Upper lobe of left lung (tissue), 6 donors: ENCODE measurements at regions not wholly inside any gene's neighbourhood (a gene's known extent, or its start where the extent isn't known, plus 50 kb on each side); places are given as distances from the start of the nearest gene placed in this dataset.

Experiments
- ATAC-seq, 2 donors: fragments of 200-7000 bp; cut with Tn5 transposase; one replicate each; pipeline ENCODE4 v1.9.1; 2022; ENCODE audit warnings: mild to moderate bottlenecking in 2 of 2, moderate library complexity in 2 of 2; ENCODE audit not compliant: low FRiP score in 2 of 2
- DNase-seq, 2 donors: peaks; one replicate each; pipeline ENCODE4 v3.0.0-alpha.2; 2019 to 2020
- H3K27ac ChIP-seq, 4 donors: fragments of 200-600 bp; sonication (generic); one replicate each; pipeline ENCODE4 v1.5.1; 2016 to 2019
- H3K27me3 ChIP-seq, 4 donors: fragments of 200-600 bp; sonication (generic); one replicate each; pipeline ENCODE4 v1.5.1; 2017 to 2019
- H3K36me3 ChIP-seq, 4 donors: fragments of 200-600 bp; sonication (generic); one replicate each; pipeline ENCODE4 v1.5.1; 2016 to 2019
- H3K4me1 ChIP-seq, 4 donors: fragments of 200-600 bp; sonication (generic); one replicate each; pipeline ENCODE4 v1.5.1; 2018 to 2019
- H3K4me3 ChIP-seq, 4 donors: fragments of 200-600 bp; sonication (generic); one replicate each; pipeline ENCODE4 v1.5.1; 2017 to 2019; ENCODE audit warnings: mild to moderate bottlenecking in 2 of 4, moderate library complexity in 1 of 4
- H3K9me3 ChIP-seq, 4 donors: fragments of 200-600 bp; sonication (generic); one replicate each; pipeline ENCODE4 v1.5.1; 2018 to 2019
- CTCF ChIP-seq, 6 experiments: fragments of 450-650 bp in 4 of 6; fragments of 200-600 bp in 2 of 6; sonication (generic) in 2 of 6; IDR thresholded peaks; one replicate each; pipeline ENCODE4 v1.5.1; 2016 to 2019; ENCODE audit warnings: antibody characterized with exemption in 6 of 6
- EP300 ChIP-seq, 4 donors: sonication (generic); formaldehyde crosslinking; IDR thresholded peaks; one replicate each; pipeline ENCODE4 v1.5.1; 2017; ENCODE audit warnings: antibody characterized with exemption in 4 of 4, control low read depth in 2 of 4
- POLR2A ChIP-seq, 4 donors: fragments of 450-650 bp; IDR thresholded peaks; one replicate each; pipeline ENCODE4 v1.5.1; 2016 to 2017; ENCODE audit warnings: antibody characterized with exemption in 4 of 4, mild to moderate bottlenecking in 2 of 4
- POLR2AphosphoS5 ChIP-seq, 2 donors: sonication (generic); formaldehyde crosslinking; IDR thresholded peaks; one replicate each; pipeline ENCODE4 v1.5.1; 2017; ENCODE audit warnings: antibody characterized with exemption in 2 of 2
- WGBS, 2 donors: methylation state at CpG; one replicate each; pipeline ENCODE4 v1.1.5; 2017 to 2018; 5-methylcytosine and 5-hydroxymethylcytosine counted together
- donor health status: DM: no; HTN: no; CAD: no; lungs with moderate emphysema.
- donor health status: DM: no; HTN: yes; CAD: no; lungs with severe emphysema.

GRCh38 chr2:63765117-63765516 is 76.6 kb upstream of the UGP2 start:
- TF ChIP-seq POLR2A (IDR thresholded peaks at IDR 0.05) = no peak
- WGBS, 2 donors = 78 to 87% methylated on average over 2 of the region's 2 CpGs
- ATAC-seq (no peak), DNase-seq (no peak)
- Histone ChIP-seq H3K9me3 (peaks cover 4 to 6% (median 5%) of the 10 kb centered on the region in 4 donors), H3K27me3 (no peaks in the 10 kb centered on the region), H3K27ac (no peak overlapping the region), H3K36me3 (no peaks in the 10 kb centered on the region), H3K4me1 (no peaks in the 10 kb centered on the region), H3K4me3 (no peak overlapping the region)

GRCh38 chr2:63767307-63767706 is 74.4 kb upstream of the UGP2 start:
- H3K27ac ChIP-seq = no peak overlapping the region
- no peaks in the 10 kb centered on the region for H3K36me3 ChIP-seq
- H3K27me3 ChIP-seq = no peaks in the 10 kb centered on the region
- WGBS, 2 donors = 100% methylated on average over 1 of the region's 1 CpG
- H3K4me1 ChIP-seq = no peaks in the 10 kb centered on the region
- H3K4me3 ChIP-seq = no peak overlapping the region
- TF ChIP-seq POLR2A (IDR thresholded peaks at IDR 0.05) (no peak), EP300 (IDR thresholded peaks at IDR 0.05) (no peak), CTCF (IDR thresholded peaks at IDR 0.05) (no peak), POLR2AphosphoS5 (IDR thresholded peaks at IDR 0.05) (no peak)
- no peak for DNase-seq
- peaks cover 4 to 6% (median 5%) of the 10 kb centered on the region in 4 donors for H3K9me3 ChIP-seq
- no peak for ATAC-seq

- TF ChIP-seq EP300 (IDR thresholded peaks at IDR 0.05) (no peak), POLR2A (IDR thresholded peaks at IDR 0.05) (no peak), CTCF (IDR thresholded peaks at IDR 0.05) (no peak), POLR2AphosphoS5 (IDR thresholded peaks at IDR 0.05) (no peak)
- Histone ChIP-seq H3K27ac (no peak overlapping the region), H3K4me3 (no peak overlapping the region), H3K36me3 (no peaks in the 10 kb centered on the region), H3K4me1 (no peaks in the 10 kb centered on the region), H3K27me3 (no peaks in the 10 kb centered on the region), H3K9me3 (peaks cover 4 to 6% (median 5%) of the 10 kb centered on the region in 4 donors)
- no peak for DNase-seq
- ATAC-seq = no peak
These were observed 73.6 kb upstream of the UGP2 start for GRCh38 chr2:63768051-63768450.

- ATAC-seq = no peak
- 73 to 76% methylated on average over 3 of the region's 3 CpGs for WGBS, 2 donors
- Histone ChIP-seq H3K27ac (no peak overlapping the region), H3K36me3 (no peaks in the 10 kb centered on the region), H3K9me3 (peaks cover 4 to 6% (median 5%) of the 10 kb centered on the region in 4 donors), H3K4me1 (no peaks in the 10 kb centered on the region), H3K4me3 (no peak overlapping the region), H3K27me3 (no peaks in the 10 kb centered on the region)
- TF ChIP-seq POLR2AphosphoS5 (IDR thresholded peaks at IDR 0.05) = no peak
- TF ChIP-seq CTCF (IDR thresholded peaks at IDR 0.05) = no peak
- no peak for TF ChIP-seq POLR2A (IDR thresholded peaks at IDR 0.05)
- TF ChIP-seq EP300 (IDR thresholded peaks at IDR 0.05) = no peak
- no peak for DNase-seq
These were observed 71.8 kb upstream of the UGP2 start for GRCh38 chr2:63769915-63770314.

- Histone ChIP-seq H3K9me3 (peaks cover 2 to 5% (median 4%) of the 10 kb centered on the region in 4 donors), H3K27ac (no peak overlapping the region), H3K4me1 (no peaks in the 10 kb centered on the region), H3K4me3 (no peak overlapping the region), H3K27me3 (no peaks in the 10 kb centered on the region), H3K36me3 (no peaks in the 10 kb centered on the region)
- DNase-seq = no peak
- WGBS, 2 donors = 84 to 93% methylated on average over 3 of the region's 3 CpGs
- TF ChIP-seq EP300 (IDR thresholded peaks at IDR 0.05) (no peak), POLR2A (IDR thresholded peaks at IDR 0.05) (no peak), POLR2AphosphoS5 (IDR thresholded peaks at IDR 0.05) (no peak), CTCF (IDR thresholded peaks at IDR 0.05) (no peak)
- ATAC-seq = no peak
These were observed 69.6 kb upstream of the UGP2 start for GRCh38 chr2:63772061-63772460.
